ENCODE measurements at regions not wholly inside any gene's neighbourhood (a gene's known extent, or its start where the extent isn't known, plus 50 kb on each side); places are given as distances from the start of the nearest gene placed in this dataset.

GRCh38 chr5:107242411-107243219 lies 428.1 kb downstream of the EFNA5 start:
- H3K4me3 ChIP-seq = no peak overlapping the region
- no peak for TF ChIP-seq CTCF (IDR thresholded peaks at IDR 0.05)
- DNase-seq (ENCODE audit: low spot score) = no peak
- H3K27ac ChIP-seq = no peak overlapping the region

GRCh38 chr5:107241841-107242240 lies 428.9 kb downstream of the EFNA5 start:
- no peak for TF ChIP-seq CTCF (IDR thresholded peaks at IDR 0.05)
- no peak overlapping the region for H3K4me3 ChIP-seq
- H3K27ac ChIP-seq = no peak overlapping the region
- no peak for DNase-seq (ENCODE audit: low spot score)

- no peak overlapping the region for H3K27ac ChIP-seq
- no peak for DNase-seq (ENCODE audit: low spot score)
- TF ChIP-seq CTCF (IDR thresholded peaks at IDR 0.05) = no peak
- no peak overlapping the region for H3K4me3 ChIP-seq
These were observed 435.6 kb downstream of the EFNA5 start for GRCh38 chr5:107235167-107235566.

GRCh38 chr5:107232788-107233187 lies 437.9 kb downstream of the EFNA5 start:
- Histone ChIP-seq H3K4me3 (no peak overlapping the region), H3K27ac (no peak overlapping the region)
- no peak for DNase-seq (ENCODE audit: low spot score)
- TF ChIP-seq CTCF (IDR thresholded peaks at IDR 0.05) = no peak

- TF ChIP-seq CTCF (IDR thresholded peaks at IDR 0.05) = no peak
- no peak for DNase-seq (ENCODE audit: low spot score)
These were observed 438.4 kb downstream of the EFNA5 start for GRCh38 chr5:107232293-107232692.

GRCh38 chr5:107231191-107231590 lies 439.5 kb downstream of the EFNA5 start:
- Histone ChIP-seq H3K27ac (no peak overlapping the region), H3K4me3 (no peak overlapping the region)
- no peak for TF ChIP-seq CTCF (IDR thresholded peaks at IDR 0.05)
- no peak for DNase-seq (ENCODE audit: low spot score)

More at GRCh38 chr5:107232293-107232692, 438.4 kb downstream of the EFNA5 start:
- Histone ChIP-seq H3K4me3 (no peak overlapping the region), H3K27ac (no peak overlapping the region)

GRCh38 chr5:107230367-107230766 lies 440.4 kb downstream of the EFNA5 start:
- H3K27ac ChIP-seq = no peak overlapping the region
- no peak for TF ChIP-seq CTCF (IDR thresholded peaks at IDR 0.05)
- no peak overlapping the region for H3K4me3 ChIP-seq
- DNase-seq (ENCODE audit: low spot score) = no peak
